B cell (primary cell): ENCODE measurements at regions not wholly inside any gene's neighbourhood (a gene's known extent, or its start where the extent isn't known, plus 50 kb on each side); places are given as distances from the start of the nearest gene placed in this dataset.

Experiments
- ATAC-seq: fragments of 200-7000 bp; cut with Tn5 transposase; one replicate; pipeline ENCODE4 v1.10.0; 2021; ENCODE audit warnings: low read depth, mild to moderate bottlenecking, moderate number of reproducible peaks, moderate library complexity
- CTCF ChIA-PET: fragments of 350-600 bp; sonication (Branson Sonifier 250); formaldehyde crosslinking; loops from one replicate; lab custom pipeline; 2021; ENCODE audit warnings: antibody characterized with exemption, inconsistent platforms; lab: Charles Lee
- POLR2A ChIA-PET: fragments of 350-600 bp; sonication (Branson Sonifier 250); formaldehyde crosslinking; loops from one replicate; lab custom pipeline; 2021; ENCODE audit warnings: antibody characterized with exemption; lab: Charles Lee
- DNase-seq: peaks from one replicate; pipeline ENCODE4 v3.0.0; 2013
- H2AFZ ChIP-seq: 2 replicates; pipeline ENCODE4 v1.6.1; 2012; ENCODE audit warnings: mild to moderate bottlenecking, low read depth, low read length; ENCODE audit not compliant: insufficient read depth, poor library complexity, severe bottlenecking
- H3K27ac ChIP-seq, 2 donors: 1 replicate in 1 of 2; 2 replicates in 1 of 2; pipeline ENCODE4 v1.5.1; 2012 to 2013; ENCODE audit warnings: low read length in 2 of 2, mild to moderate bottlenecking in 2 of 2, moderate library complexity in 1 of 2
- H3K27me3 ChIP-seq, 4 experiments: fragments of 200-600 bp in 1 of 4; sonication (generic) in 1 of 4; replicated peaks in 1 of 4; 1 replicate in 2 of 4; 2 replicates in 2 of 4; pipeline versions ENCODE4 v1.6.1 to v1.7.0; 2013 to 2016; ENCODE audit warnings: low read length in 3 of 4, mild to moderate bottlenecking in 2 of 4, mixed read lengths in 1 of 4, moderate library complexity in 1 of 4; ENCODE audit not compliant: insufficient read depth in 4 of 4, control insufficient read depth in 3 of 4; ENCODE audit errors: control extremely low read depth in 1 of 4
- H3K36me3 ChIP-seq, 2 experiments: replicated peaks in 1 of 2; 1 replicate in 1 of 2; 2 replicates in 1 of 2; pipeline versions ENCODE4 v1.6.1 to v1.7.1; 2013; ENCODE audit warnings: low read length in 1 of 2; ENCODE audit not compliant: insufficient read depth in 2 of 2, control insufficient read depth in 1 of 2; ENCODE audit errors: control extremely low read depth in 1 of 2, extremely low read depth in 1 of 2
- H3K4me1 ChIP-seq, 2 donors: fragments of 200-600 bp in 1 of 2; sonication (generic) in 1 of 2; 1 replicate in 1 of 2; 2 replicates in 1 of 2; pipeline versions ENCODE4 v1.5.1 to v1.6.1; 2013 to 2017; ENCODE audit warnings: low read length in 2 of 2; ENCODE audit not compliant: control insufficient read depth in 2 of 2, insufficient read depth in 2 of 2
- H3K4me2 ChIP-seq: replicated peaks from 2 replicates; pipeline ENCODE3; 2012; ENCODE audit warnings: mild to moderate bottlenecking, low read depth, low read length; ENCODE audit not compliant: poor library complexity, severe bottlenecking
- H3K4me3 ChIP-seq, 5 experiments: fragments of 200-600 bp in 1 of 5; sonication (generic) in 1 of 5; 1 replicate in 3 of 5; 2 replicates in 2 of 5; pipeline versions ENCODE4 v1.5.1 to v1.7.0; 2011 to 2016; ENCODE audit warnings: low read length in 4 of 5, mild to moderate bottlenecking in 4 of 5, low read depth in 2 of 5, control low read depth in 1 of 5, moderate library complexity in 1 of 5; ENCODE audit not compliant: insufficient read depth in 1 of 5; ENCODE audit errors: control extremely low read depth in 1 of 5, extremely low read depth in 1 of 5
- H3K79me2 ChIP-seq: fragments of 200-600 bp; sonication (generic); one replicate; pipeline ENCODE4 v1.6.0; 2016; ENCODE audit warnings: low read length; ENCODE audit not compliant: control insufficient read depth, insufficient read depth
- H3K9ac ChIP-seq: fragments of 200-600 bp; sonication (generic); 2 replicates; pipeline ENCODE4 v1.6.1; 2017; ENCODE audit warnings: mild to moderate bottlenecking, low read length, moderate library complexity
- H3K9me3 ChIP-seq, 3 donors: one replicate each; pipeline versions ENCODE4 v1.6.1 to v1.7.1; 2013; ENCODE audit warnings: low read length in 2 of 3; ENCODE audit not compliant: control insufficient read depth in 2 of 3, insufficient read depth in 1 of 3; ENCODE audit errors: control extremely low read depth in 1 of 3
- H4K20me1 ChIP-seq: 2 replicates; pipeline ENCODE4 v1.6.0; 2012; ENCODE audit warnings: mild to moderate bottlenecking, low read length; ENCODE audit not compliant: insufficient read depth, control insufficient read depth, poor library complexity, severe bottlenecking
- H3K27ac Mint-ChIP-seq: one replicate; pipeline ENCODE4 v1.8.0; 2021; ENCODE audit warnings: mixed read lengths
- H3K27me3 Mint-ChIP-seq: one replicate; pipeline ENCODE4 v1.8.0; 2021; ENCODE audit warnings: mixed read lengths
- H3K4me1 Mint-ChIP-seq: one replicate; pipeline ENCODE4 v1.8.0; 2021; ENCODE audit warnings: mixed read lengths
- H3K4me3 Mint-ChIP-seq: one replicate; pipeline ENCODE4 v1.8.0; 2021; ENCODE audit warnings: mixed read lengths
- H3K9me3 Mint-ChIP-seq: one replicate; pipeline ENCODE4 v1.8.0; 2022; ENCODE audit warnings: mixed read lengths; ENCODE audit not compliant: insufficient read depth
- EZH2 ChIP-seq: IDR thresholded peaks from 2 replicates; pipeline ENCODE4 v1.6.1; 2012; ENCODE audit warnings: borderline replicate concordance, low read depth, mild to moderate bottlenecking, moderate library complexity, low read length; ENCODE audit not compliant: insufficient read depth, poor library complexity, severe bottlenecking
- WGBS: methylation state at CpG from one replicate; pipeline ENCODE4 v1.1.5; 2013; ENCODE audit warnings: missing lambda C conversion rate; ENCODE audit not compliant: insufficient coverage; 5-methylcytosine and 5-hydroxymethylcytosine counted together
- intact Hi-C: fragments of 100-400 bp; cut with micrococcal nuclease; formaldehyde crosslinking; loops from one replicate; pipeline ENCODE4 v1.10.0; 2022
- TF ChIP-seq, protein P1 (sequence below): fragments of 200-600 bp; IDR thresholded peaks from one replicate; pipeline ENCODE4 v1.8.0; 2022; ENCODE audit warnings: antibody characterized with exemption, mild to moderate bottlenecking

DNA sequence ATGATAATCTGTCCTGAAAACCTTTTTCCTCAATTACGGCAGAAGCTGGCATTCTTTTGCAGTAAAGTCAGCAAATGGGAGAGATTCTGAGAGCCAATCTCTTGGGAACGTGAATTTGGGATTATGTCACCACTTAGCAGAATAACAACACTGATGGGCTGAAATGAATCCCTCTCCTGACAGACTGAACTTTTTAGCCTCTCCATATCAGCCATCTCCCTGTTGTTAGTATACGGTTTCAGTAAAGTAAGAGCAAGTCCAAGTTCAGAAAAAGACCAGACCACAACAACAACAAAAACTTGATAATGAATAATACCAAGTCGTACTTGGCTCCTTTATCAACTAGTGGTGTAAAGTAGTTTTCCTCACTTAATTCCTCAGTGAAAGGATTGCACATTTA, 1048.8 kb downstream of the GATA3 start:
- Histone ChIP-seq H3K4me2 (no peak overlapping the region), H3K4me3 (no peak overlapping the region), H3K27me3 (no peaks in the 10 kb centered on the region), H3K27ac (no peak overlapping the region), H3K36me3 (no peaks in the 10 kb centered on the region), H2AFZ (no peak overlapping the region), H3K4me1 (no peaks in the 10 kb centered on the region), H3K9ac (no peak overlapping the region), H4K20me1 (no peaks in the 10 kb centered on the region), H3K79me2 (no peaks in the 10 kb centered on the region), H3K9me3 (no peaks in the 10 kb centered on the region)
- DNase-seq (no peak), ATAC-seq (no peak)
- no peak overlapping the region for H3K4me3 Mint-ChIP-seq
- no peak overlapping the region for H3K27ac Mint-ChIP-seq
- TF ChIP-seq, protein P1, sequence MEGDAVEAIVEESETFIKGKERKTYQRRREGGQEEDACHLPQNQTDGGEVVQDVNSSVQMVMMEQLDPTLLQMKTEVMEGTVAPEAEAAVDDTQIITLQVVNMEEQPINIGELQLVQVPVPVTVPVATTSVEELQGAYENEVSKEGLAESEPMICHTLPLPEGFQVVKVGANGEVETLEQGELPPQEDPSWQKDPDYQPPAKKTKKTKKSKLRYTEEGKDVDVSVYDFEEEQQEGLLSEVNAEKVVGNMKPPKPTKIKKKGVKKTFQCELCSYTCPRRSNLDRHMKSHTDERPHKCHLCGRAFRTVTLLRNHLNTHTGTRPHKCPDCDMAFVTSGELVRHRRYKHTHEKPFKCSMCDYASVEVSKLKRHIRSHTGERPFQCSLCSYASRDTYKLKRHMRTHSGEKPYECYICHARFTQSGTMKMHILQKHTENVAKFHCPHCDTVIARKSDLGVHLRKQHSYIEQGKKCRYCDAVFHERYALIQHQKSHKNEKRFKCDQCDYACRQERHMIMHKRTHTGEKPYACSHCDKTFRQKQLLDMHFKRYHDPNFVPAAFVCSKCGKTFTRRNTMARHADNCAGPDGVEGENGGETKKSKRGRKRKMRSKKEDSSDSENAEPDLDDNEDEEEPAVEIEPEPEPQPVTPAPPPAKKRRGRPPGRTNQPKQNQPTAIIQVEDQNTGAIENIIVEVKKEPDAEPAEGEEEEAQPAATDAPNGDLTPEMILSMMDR, result no peak
- TF ChIP-seq EZH2, result no peak
- POLR2A ChIA-PET, result no interaction called here
- no peaks in the 10 kb centered on the region for H3K27me3 Mint-ChIP-seq
- WGBS, result 89% methylated on average over 1 of the region's 4 CpGs
- no peaks in the 10 kb centered on the region for H3K4me1 Mint-ChIP-seq
- CTCF ChIA-PET, result no interaction called here
- H3K9me3 Mint-ChIP-seq, result no peaks in the 10 kb centered on the region
- intact Hi-C loops, result no loop called here

DNA sequence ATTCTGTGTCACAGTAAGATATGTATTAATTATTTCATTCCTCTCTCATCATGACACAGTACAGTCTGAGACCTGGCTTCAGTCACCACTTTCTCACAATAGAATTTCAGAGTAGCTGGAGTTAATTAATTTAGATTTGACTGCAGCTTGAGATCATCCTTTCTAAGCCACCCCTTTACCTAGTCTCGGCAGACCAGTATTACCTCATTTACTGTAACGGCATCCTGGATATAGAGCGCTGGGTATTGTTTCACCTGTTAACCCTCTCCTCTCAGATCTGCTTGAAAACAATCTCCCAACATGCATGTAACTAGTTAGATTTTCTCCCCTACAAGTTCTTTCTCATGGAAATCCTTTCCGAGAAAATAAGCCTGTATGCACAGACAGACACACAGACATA, 1057.5 kb downstream of the GATA3 start:
- TF ChIP-seq EZH2, result no peak
- TF ChIP-seq, protein P1, result no peak
- H3K79me2 ChIP-seq, result no peaks in the 10 kb centered on the region
- H3K27ac Mint-ChIP-seq, result no peak overlapping the region
- ChIA-PET CTCF (no interaction called here), POLR2A (no interaction called here)
- 95% methylated on average over 3 of the region's 4 CpGs for WGBS
- ATAC-seq, result no peak
- H3K4me1 Mint-ChIP-seq, result no peaks in the 10 kb centered on the region
- intact Hi-C loops, result no loop called here
- no peaks in the 10 kb centered on the region for H3K27me3 ChIP-seq
- H3K4me3 ChIP-seq, result no peak overlapping the region
- no peak overlapping the region for H2AFZ ChIP-seq
- no peak overlapping the region for H3K9ac ChIP-seq
- H3K27me3 Mint-ChIP-seq, result no peaks in the 10 kb centered on the region
- H3K4me2 ChIP-seq, result no peak overlapping the region
- no peaks in the 10 kb centered on the region for H3K9me3 ChIP-seq
- H3K27ac ChIP-seq, result no peak overlapping the region
- no peaks in the 10 kb centered on the region for H3K36me3 ChIP-seq
- DNase-seq, result no peak
- H4K20me1 ChIP-seq, result no peaks in the 10 kb centered on the region
- no peaks in the 10 kb centered on the region for H3K9me3 Mint-ChIP-seq
- H3K4me3 Mint-ChIP-seq, result no peak overlapping the region
- H3K4me1 ChIP-seq, result no peaks in the 10 kb centered on the region
